ENCODE measurements at regions not wholly inside any gene's neighbourhood (a gene's known extent, or its start where the extent isn't known, plus 50 kb on each side); places are given as distances from the start of the nearest gene placed in this dataset.

- H3K27me3 ChIP-seq (ENCODE audit: insufficient read depth, low read length): no peaks in the 10 kb centered on the region
- no peak for TF ChIP-seq EZH2 (IDR thresholded peaks at IDR 0.05; ENCODE audit: borderline replicate concordance, low read length)
- TF ChIP-seq CTCF (IDR thresholded peaks at IDR 0.05; ENCODE audit: low read length): no peak
- H3F3A ChIP-seq (ENCODE audit: insufficient read depth, low read length): no peaks in the 10 kb centered on the region
- no peak overlapping the region for H3K4me2 ChIP-seq (ENCODE audit: low read length)
- no peak overlapping the region for H2AFZ ChIP-seq (ENCODE audit: low read length)
- no peak overlapping the region for H3K27ac ChIP-seq (ENCODE audit: low read depth, low read length, poor library complexity, severe bottlenecking)
- H3K9me2 ChIP-seq (ENCODE audit: low read depth, low read length): no peaks in the 10 kb centered on the region
- H3K4me1 ChIP-seq (ENCODE audit: insufficient read depth, low read length, severe bottlenecking): no peaks in the 10 kb centered on the region
- H3K9me3 ChIP-seq (ENCODE audit: low read length): no peaks in the 10 kb centered on the region
- H4K20me1 ChIP-seq (ENCODE audit: insufficient read depth, low read length): no peaks in the 10 kb centered on the region
- no peaks in the 10 kb centered on the region for H3K79me2 ChIP-seq (ENCODE audit: insufficient read depth, low read length)
- H3K9ac ChIP-seq (ENCODE audit: low read length): no peak overlapping the region
- no peak overlapping the region for H3K4me3 ChIP-seq (ENCODE audit: low read depth, low read length, poor library complexity, severe bottlenecking)
- H3K36me3 ChIP-seq (ENCODE audit: insufficient read depth, low read length): no peaks in the 10 kb centered on the region
These were observed 250.5 kb upstream of the C16orf82 start for GRCh38 chr16:26816266-26816665.

- no peak overlapping the region for H3K9ac ChIP-seq (ENCODE audit: low read length)
- H3K4me3 ChIP-seq (ENCODE audit: low read depth, low read length, poor library complexity, severe bottlenecking): no peak overlapping the region
- no peaks in the 10 kb centered on the region for H4K20me1 ChIP-seq (ENCODE audit: insufficient read depth, low read length)
- no peaks in the 10 kb centered on the region for H3K9me2 ChIP-seq (ENCODE audit: low read depth, low read length)
- H3F3A ChIP-seq (ENCODE audit: insufficient read depth, low read length): no peaks in the 10 kb centered on the region
- H3K9me3 ChIP-seq (ENCODE audit: low read length): no peaks in the 10 kb centered on the region
- no peak overlapping the region for H3K27ac ChIP-seq (ENCODE audit: low read depth, low read length, poor library complexity, severe bottlenecking)
- no peaks in the 10 kb centered on the region for H3K27me3 ChIP-seq (ENCODE audit: insufficient read depth, low read length)
- H3K4me1 ChIP-seq (ENCODE audit: insufficient read depth, low read length, severe bottlenecking): no peaks in the 10 kb centered on the region
- no peak overlapping the region for H3K4me2 ChIP-seq (ENCODE audit: low read length)
- H2AFZ ChIP-seq (ENCODE audit: low read length): no peak overlapping the region
- no peaks in the 10 kb centered on the region for H3K79me2 ChIP-seq (ENCODE audit: insufficient read depth, low read length)
- H3K36me3 ChIP-seq (ENCODE audit: insufficient read depth, low read length): no peaks in the 10 kb centered on the region
- TF ChIP-seq CTCF (IDR thresholded peaks at IDR 0.05; ENCODE audit: low read length) (no peak), EZH2 (IDR thresholded peaks at IDR 0.05; ENCODE audit: borderline replicate concordance, low read length) (no peak)
These were observed 249.7 kb upstream of the C16orf82 start for GRCh38 chr16:26816885-26817571.

- TF ChIP-seq CTCF (IDR thresholded peaks at IDR 0.05; ENCODE audit: low read length) (no peak), EZH2 (IDR thresholded peaks at IDR 0.05; ENCODE audit: borderline replicate concordance, low read length) (no peak)
- Histone ChIP-seq H3K4me2 (ENCODE audit: low read length) (no peak overlapping the region), H3K4me3 (ENCODE audit: low read depth, low read length, poor library complexity, severe bottlenecking) (no peak overlapping the region), H3K36me3 (ENCODE audit: insufficient read depth, low read length) (no peaks in the 10 kb centered on the region), H3F3A (ENCODE audit: insufficient read depth, low read length) (no peaks in the 10 kb centered on the region), H4K20me1 (ENCODE audit: insufficient read depth, low read length) (no peaks in the 10 kb centered on the region), H3K27me3 (ENCODE audit: insufficient read depth, low read length) (no peaks in the 10 kb centered on the region), H2AFZ (ENCODE audit: low read length) (no peak overlapping the region), H3K9ac (ENCODE audit: low read length) (no peak overlapping the region), H3K79me2 (ENCODE audit: insufficient read depth, low read length) (no peaks in the 10 kb centered on the region), H3K27ac (ENCODE audit: low read depth, low read length, poor library complexity, severe bottlenecking) (no peak overlapping the region), H3K9me2 (ENCODE audit: low read depth, low read length) (no peaks in the 10 kb centered on the region), H3K4me1 (ENCODE audit: insufficient read depth, low read length, severe bottlenecking) (no peaks in the 10 kb centered on the region), H3K9me3 (ENCODE audit: low read length) (no peaks in the 10 kb centered on the region)
These were observed 248.3 kb upstream of the C16orf82 start for GRCh38 chr16:26818393-26818792.
